Hematopoietic multipotent progenitor cell treated with erythropoietin and hydrocortisone succinate and interleukin-3 and kit ligand, for 8 days (in vitro differentiated cells): ENCODE measurements at regions not wholly inside any gene's neighbourhood (a gene's known extent, or its start where the extent isn't known, plus 50 kb on each side); places are given as distances from the start of the nearest gene placed in this dataset.
"Not testable (repeated sequence)": the region's sequence is repeated elsewhere in the genome, so short reads cannot be mapped to it uniquely, and the experiment has no call there.

Experiments
- DNase-seq: peaks from one replicate; pipeline ENCODE4 v3.0.0-alpha.2; 2015

- not testable (repeated sequence) for DNase-seq
These were observed 86.9 kb upstream of the FZD7 start for GRCh38 chr2:201946746-201947145.

DNA sequence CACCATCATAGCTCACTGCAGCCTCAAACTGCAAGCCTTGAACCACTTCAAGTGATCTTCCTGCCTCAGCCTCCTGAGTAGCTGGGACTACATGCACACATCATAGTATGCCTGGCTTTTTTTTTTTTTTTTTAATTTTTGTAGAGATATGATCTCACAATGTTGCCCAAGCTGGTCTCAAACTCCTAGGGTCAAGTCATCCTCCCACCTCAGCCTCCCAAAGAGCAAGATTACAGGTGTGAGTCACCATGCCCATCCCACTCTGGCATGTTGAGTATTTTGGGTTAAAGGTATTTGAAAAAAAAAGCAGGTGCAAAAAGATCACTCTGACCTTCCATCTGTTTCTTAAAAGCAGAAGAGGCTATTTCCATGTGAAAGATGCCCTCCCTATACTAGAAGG, 86.4 kb upstream of the FZD7 start:
- no peak for DNase-seq

DNA sequence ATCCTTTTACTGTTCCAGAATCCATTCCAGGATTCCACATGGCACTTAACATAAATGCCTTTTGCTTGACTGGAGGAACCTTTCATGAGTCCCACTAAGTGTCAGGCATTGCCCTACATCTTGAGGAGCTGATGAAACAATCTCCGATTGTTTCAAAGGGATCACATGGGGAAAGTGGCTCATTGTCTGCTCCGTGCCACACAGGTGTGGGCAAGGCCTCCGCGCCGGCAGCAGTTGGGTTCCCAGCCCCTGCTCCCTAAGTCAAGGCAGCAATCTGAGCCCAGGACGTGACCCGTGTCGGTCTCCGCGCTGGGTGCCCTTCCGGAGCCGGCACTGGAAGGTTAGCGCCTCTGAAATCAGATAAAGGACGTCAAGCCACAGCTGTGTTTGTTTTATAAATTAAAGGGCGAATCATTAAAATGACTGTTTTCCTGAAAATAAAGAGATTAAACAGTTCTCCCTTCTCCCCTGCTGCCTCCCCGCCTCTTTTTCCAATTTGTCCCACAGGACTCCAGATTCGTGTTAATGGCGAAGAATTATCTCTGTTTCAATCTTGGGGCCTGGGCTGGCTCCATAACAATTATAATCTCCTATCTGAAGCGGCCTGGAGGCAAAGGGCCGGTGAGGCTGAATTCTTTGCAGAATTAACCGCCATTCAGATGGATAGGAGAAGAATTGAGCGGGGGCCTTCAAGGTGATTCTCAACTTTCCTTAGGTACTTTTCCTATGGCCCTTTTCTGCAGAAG, 84.3 kb upstream of the FZD7 start:
- no peak for DNase-seq

- DNase-seq = no peak
These were observed 83.8 kb upstream of the FZD7 start for GRCh38 chr2:201949927-201950246.

DNA sequence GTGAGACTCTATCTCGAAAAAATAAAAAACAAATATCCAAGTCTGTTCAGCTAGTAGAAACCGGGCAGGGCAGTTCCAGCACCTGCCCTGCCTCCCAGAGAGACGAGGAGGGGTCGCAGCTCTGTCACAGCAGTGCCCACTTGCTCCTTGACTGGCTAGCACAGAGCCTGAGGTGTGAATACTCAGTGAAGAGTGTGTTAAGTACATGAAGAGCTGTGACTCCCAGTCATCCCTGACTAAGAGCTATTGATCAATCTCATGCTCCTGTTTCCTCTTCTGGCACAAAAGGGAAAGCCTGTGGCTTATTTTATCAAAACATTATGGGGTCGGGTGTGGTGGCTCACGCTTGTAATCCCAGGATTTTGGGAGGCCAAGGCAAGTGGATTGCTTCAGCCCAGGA, 83.0 kb upstream of the FZD7 start:
- no peak for DNase-seq

DNA sequence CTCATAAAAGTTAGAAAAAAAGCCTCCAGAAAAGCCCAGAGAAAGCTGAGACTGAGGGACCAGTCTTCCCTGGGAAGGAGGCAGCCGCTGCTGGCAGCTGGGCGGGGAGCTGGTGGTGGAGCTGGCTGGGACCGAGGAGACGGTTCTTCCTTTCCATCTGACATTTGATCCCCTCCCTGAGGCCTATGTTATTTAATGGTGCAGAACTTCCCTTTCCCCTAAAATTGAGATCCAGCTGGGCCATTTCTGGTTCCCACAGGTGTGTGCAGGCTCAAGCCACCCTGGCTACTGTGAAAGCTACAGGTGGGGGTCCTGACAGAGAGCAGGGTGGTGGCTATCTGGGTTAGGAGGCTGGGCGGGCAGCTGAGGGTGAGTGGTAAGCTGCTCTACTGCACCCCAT, 81.5 kb upstream of the FZD7 start:
- no peak for DNase-seq

- no peak for DNase-seq
These were observed 80.3 kb upstream of the FZD7 start for GRCh38 chr2:201953396-201953795.

DNA sequence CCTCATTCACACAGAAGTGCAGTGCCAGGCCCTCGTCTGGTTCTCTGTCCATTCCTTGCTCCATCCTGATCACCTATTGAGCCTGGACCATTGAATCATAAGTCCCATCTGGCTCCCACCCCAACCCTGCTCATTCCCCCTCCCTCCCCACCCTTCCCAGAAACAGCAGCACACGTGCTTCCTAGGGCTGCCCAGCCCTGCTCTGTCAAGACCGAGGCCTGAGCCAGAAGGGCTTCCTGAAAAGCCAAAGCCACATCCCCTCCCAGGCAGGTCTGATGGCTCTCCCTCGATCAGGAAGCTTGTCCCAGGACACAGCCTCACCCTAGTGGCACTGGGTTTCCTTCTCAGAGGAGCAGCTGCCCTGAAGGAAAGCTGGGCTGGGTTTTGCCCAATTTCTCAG, 79.8 kb upstream of the FZD7 start:
- no peak for DNase-seq

GRCh38 chr2:201955231-201955630, 78.4 kb upstream of the FZD7 start:
- no peak for DNase-seq

- no peak for DNase-seq
These were observed 77.9 kb upstream of the FZD7 start for GRCh38 chr2:201955702-201956141.

- no peak for DNase-seq
These were observed 77.3 kb upstream of the FZD7 start for GRCh38 chr2:201956361-201956760.

DNA sequence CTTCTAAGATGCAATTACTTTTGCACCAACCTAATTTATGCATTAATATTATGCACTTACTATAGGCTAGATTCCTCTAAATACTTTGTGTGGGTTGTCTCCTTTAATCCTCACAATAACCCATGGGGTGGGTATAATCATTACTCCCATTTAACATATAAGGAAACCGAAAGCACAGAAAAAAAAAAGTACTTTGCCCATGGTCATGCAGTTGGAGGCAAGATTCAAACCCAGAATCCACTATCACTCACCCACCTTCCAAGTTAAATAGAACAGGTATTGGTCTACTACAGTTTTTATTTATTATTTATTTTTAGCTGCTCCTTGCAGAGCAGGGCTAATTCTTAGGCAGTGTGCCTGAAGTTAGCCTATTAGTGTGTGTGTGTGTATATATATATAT, 76.6 kb upstream of the FZD7 start:
- no peak for DNase-seq

- no peak for DNase-seq
These were observed 74.5 kb upstream of the FZD7 start for GRCh38 chr2:201959198-201959597.

DNA sequence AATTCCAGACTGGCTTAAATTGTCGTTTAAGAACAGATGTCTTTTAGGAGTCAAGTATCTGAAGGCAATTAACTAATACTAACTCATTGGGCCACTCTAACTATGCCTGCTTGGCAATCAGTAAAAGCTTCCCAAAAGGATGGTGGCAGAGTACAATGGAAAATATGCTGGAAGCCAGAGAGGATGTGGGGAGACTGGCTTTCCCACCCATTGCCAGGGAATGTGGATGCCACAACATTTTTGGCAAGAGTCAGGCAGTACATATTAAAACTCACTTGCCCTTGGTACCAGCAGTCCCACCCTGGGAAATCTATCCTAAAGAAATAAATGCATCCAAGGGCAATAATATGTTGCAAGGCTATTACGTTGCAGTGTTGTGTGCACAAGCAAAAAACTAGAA, 74.0 kb upstream of the FZD7 start:
- no peak for DNase-seq

DNA sequence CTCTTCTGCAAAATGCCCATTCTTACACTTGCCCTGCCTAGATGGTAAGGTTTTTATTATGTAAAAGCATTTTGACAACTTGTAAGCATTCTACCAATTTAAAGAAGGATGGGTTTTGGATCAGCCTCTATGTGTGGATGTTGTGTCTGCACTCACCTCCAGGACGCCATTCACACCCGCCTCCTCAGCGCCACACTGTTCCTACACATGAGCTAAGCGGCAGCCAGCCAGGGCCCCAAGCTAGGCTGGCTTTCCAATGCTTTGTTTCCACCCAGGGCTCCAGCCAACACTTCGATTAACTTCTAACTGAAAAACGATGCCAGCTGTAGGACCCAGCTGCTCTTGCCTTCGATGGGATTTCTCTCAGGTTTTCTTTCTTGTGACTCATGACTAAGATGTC, 73.3 kb upstream of the FZD7 start:
- DNase-seq = no peak

DNA sequence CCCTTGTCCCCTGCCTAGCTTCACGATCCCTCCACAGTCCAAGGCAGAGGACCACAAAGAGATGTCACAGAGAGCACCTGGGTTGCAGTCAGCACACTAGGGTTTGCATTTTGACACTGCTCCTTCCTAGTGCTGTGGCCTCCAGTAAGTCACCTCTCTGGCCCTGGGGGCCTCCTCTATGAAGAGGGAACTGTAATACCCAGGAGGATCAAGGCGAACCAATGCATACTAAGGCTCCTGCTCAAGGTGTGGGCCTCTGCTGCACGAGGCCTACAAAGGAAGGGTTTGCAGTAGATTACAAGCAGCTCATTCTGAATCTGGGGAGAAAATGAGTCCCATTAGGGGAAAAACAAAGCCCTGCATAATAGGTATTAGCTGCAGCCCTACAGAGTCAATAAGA, 72.3 kb upstream of the FZD7 start:
- no peak for DNase-seq

GRCh38 chr2:201962774-201963562, 70.7 kb upstream of the FZD7 start:
- DNase-seq = no peak

GRCh38 chr2:201964011-201964410, 69.6 kb upstream of the FZD7 start:
- no peak for DNase-seq

DNA sequence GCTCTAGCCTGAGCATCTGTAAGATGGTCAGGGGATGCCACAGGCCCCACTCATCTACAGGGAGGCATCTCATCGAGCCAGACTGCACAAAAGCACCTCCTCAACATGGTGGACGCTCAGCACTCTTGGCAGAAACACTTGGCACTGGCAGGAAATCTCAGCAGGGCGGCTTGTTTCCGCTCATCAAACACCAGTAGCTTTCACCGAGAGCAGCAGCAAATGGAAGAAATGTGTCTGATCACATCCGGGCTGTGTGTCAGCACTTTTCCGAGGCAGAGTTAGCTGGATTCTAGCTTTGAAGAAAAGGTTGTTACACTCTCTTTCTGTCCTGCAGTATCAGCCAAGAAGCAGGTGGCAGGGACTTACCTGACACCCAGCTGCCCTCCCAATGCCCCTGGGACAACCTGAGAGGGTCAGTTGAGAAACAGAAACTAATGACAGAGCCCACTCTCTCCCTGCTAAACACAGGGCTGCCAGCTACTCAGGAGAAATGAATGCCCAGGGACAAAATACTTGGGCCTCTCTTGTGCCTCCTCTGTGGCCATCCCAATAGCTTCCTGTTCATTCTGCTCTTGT, 68.9 kb upstream of the FZD7 start:
- no peak for DNase-seq

GRCh38 chr2:201965550-201965949, 68.1 kb upstream of the FZD7 start:
- peak; percentile 12 for DNase-seq

GRCh38 chr2:201966691-201967438, 66.8 kb upstream of the FZD7 start:
- DNase-seq = no peak

GRCh38 chr2:201968050-201968449, 65.6 kb upstream of the FZD7 start:
- DNase-seq = no peak

- DNase-seq = no peak
These were observed 65.2 kb upstream of the FZD7 start for GRCh38 chr2:201968476-201968875.
